Breast epithelium (tissue), 3 donors: ENCODE measurements at regions not wholly inside any gene's neighbourhood (a gene's known extent, or its start where the extent isn't known, plus 50 kb on each side); places are given as distances from the start of the nearest gene placed in this dataset.

Experiments used
- POLR2A ChIP-seq: fragments of 450-650 bp; IDR thresholded peaks from one replicate; pipeline ENCODE4 v1.6.1; 2016; ENCODE audit warnings: antibody characterized with exemption, mild to moderate bottlenecking, moderate library complexity
- TF ChIP-seq, protein P1 (sequence below), 3 donors: fragments of 450-650 bp; IDR thresholded peaks; one replicate each; pipeline ENCODE4 v1.5.1; 2016 to 2017; ENCODE audit warnings: antibody characterized with exemption in 3 of 3, mild to moderate bottlenecking in 3 of 3, moderate library complexity in 3 of 3

GRCh38 chr5:96533371-96533770 is 100.3 kb upstream of the PCSK1 start:
- TF ChIP-seq, protein P1, sequence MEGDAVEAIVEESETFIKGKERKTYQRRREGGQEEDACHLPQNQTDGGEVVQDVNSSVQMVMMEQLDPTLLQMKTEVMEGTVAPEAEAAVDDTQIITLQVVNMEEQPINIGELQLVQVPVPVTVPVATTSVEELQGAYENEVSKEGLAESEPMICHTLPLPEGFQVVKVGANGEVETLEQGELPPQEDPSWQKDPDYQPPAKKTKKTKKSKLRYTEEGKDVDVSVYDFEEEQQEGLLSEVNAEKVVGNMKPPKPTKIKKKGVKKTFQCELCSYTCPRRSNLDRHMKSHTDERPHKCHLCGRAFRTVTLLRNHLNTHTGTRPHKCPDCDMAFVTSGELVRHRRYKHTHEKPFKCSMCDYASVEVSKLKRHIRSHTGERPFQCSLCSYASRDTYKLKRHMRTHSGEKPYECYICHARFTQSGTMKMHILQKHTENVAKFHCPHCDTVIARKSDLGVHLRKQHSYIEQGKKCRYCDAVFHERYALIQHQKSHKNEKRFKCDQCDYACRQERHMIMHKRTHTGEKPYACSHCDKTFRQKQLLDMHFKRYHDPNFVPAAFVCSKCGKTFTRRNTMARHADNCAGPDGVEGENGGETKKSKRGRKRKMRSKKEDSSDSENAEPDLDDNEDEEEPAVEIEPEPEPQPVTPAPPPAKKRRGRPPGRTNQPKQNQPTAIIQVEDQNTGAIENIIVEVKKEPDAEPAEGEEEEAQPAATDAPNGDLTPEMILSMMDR (IDR thresholded peaks at IDR 0.05): no peak
- no peak for TF ChIP-seq POLR2A
